Uterus (tissue), 2 donors: ENCODE measurements at regions not wholly inside any gene's neighbourhood (a gene's known extent, or its start where the extent isn't known, plus 50 kb on each side); places are given as distances from the start of the nearest gene placed in this dataset.

Experiments used
- POLR2A ChIP-seq, 2 donors: fragments of 450-650 bp; IDR thresholded peaks; one replicate each; pipeline ENCODE4 v1.6.1; 2016; ENCODE audit warnings: antibody characterized with exemption in 2 of 2, mild to moderate bottlenecking in 1 of 2, moderate library complexity in 1 of 2
- TF ChIP-seq, protein P1 (sequence below), 4 experiments: fragments of 200-600 bp in 2 of 4; fragments of 450-650 bp in 2 of 4; sonication (generic) in 2 of 4; IDR thresholded peaks; one replicate each; pipeline ENCODE4 v1.5.1; 2016 to 2019; ENCODE audit warnings: antibody characterized with exemption in 4 of 4, mild to moderate bottlenecking in 2 of 4, moderate library complexity in 1 of 4

DNA sequence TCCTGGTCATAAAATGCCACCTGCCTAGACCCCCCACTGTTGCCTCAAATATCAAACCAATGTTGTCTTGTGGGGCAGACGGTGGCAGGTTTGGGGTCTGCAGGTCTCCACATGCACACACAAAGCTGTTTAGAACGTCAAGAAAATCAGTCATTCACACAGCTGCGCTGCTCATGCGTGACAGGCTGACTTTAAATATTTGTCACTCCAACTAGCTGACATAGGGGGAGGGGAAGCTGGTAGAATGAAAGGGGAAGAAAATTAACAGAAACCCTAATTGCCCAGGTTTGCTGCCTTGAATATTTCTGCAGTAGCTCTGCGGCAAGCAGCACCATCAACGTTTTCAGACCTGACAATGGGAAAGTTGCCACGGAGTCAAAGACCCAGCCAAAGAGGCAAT lies 201.8 kb downstream of the ABHD5 start:
- TF ChIP-seq, protein P1, sequence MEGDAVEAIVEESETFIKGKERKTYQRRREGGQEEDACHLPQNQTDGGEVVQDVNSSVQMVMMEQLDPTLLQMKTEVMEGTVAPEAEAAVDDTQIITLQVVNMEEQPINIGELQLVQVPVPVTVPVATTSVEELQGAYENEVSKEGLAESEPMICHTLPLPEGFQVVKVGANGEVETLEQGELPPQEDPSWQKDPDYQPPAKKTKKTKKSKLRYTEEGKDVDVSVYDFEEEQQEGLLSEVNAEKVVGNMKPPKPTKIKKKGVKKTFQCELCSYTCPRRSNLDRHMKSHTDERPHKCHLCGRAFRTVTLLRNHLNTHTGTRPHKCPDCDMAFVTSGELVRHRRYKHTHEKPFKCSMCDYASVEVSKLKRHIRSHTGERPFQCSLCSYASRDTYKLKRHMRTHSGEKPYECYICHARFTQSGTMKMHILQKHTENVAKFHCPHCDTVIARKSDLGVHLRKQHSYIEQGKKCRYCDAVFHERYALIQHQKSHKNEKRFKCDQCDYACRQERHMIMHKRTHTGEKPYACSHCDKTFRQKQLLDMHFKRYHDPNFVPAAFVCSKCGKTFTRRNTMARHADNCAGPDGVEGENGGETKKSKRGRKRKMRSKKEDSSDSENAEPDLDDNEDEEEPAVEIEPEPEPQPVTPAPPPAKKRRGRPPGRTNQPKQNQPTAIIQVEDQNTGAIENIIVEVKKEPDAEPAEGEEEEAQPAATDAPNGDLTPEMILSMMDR (IDR thresholded peaks at IDR 0.05): no peak
- TF ChIP-seq POLR2A (IDR thresholded peaks at IDR 0.05): no peak
